HG03460 (cell line): ENCODE measurements at regions not wholly inside any gene's neighbourhood (a gene's known extent, or its start where the extent isn't known, plus 50 kb on each side); places are given as distances from the start of the nearest gene placed in this dataset.
"Not testable (repeated sequence)": the region's sequence is repeated elsewhere in the genome, so short reads cannot be mapped to it uniquely, and the experiment has no call there.

Source experiments
- ATAC-seq: cut with Tn5 transposase; IDR thresholded peaks from one replicate; pipeline ENCODE4 v1.9.1; 2021; ENCODE audit not compliant: unreplicated experiment

DNA sequence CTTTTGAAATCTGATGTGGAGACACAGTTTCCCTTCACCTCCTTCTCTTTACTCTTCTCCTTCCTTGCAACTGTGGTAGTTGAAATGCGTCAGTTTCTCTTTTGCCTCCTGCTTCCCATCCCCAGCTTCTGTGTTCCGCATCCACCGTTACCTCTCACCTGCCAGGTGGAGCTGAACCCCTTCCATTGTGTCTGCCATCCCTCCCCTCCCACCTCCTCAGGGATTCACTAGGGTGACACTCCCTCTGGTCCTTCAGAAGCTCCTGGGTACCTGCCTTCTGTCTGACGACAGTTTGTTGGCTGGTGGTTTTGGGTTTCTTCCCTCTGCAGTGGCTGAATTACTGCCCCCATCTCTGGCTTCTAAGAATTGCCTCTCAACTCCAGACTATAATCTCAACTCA, 132.1 kb downstream of the SLC24A2 start:
- ATAC-seq, result no peak

DNA sequence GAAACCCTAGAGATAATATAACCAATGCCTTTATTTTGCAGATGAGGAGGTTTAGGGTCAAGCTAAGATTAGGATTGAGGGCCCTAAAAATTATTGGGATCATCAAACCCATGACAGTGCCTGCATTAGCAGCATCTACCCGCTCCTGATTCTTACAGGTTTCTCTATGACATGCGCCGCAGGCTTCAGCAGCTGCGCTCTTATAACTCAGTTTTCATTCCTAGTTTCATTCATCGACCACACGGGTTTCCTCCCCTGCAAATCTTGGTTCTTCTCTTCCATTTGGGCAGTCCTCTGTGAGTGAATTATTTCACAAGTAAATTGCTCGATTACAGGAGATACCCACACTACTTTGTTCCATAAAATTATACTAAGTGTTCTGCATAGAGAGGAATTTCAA, 137.2 kb downstream of the SLC24A2 start:
- ATAC-seq, result no peak

DNA sequence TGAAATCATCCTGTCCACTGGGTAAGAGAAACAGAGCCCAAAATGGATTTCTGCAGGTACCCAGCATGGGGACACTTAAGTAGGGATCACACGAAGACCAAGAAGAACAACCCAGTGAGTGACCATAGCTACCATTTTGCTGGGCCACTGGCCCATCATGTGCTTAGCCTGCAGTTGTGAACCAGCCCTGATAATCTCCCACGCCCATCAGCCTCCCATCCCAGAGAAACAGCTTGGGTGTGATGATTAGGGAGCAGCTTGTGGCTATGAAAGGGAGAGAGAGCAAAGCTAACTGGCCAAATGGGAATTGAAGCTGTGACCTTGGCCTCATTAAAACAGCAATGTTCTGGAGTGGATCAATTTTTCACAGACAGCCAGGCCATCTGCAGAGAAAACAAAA, 138.5 kb downstream of the SLC24A2 start:
- no peak for ATAC-seq

DNA sequence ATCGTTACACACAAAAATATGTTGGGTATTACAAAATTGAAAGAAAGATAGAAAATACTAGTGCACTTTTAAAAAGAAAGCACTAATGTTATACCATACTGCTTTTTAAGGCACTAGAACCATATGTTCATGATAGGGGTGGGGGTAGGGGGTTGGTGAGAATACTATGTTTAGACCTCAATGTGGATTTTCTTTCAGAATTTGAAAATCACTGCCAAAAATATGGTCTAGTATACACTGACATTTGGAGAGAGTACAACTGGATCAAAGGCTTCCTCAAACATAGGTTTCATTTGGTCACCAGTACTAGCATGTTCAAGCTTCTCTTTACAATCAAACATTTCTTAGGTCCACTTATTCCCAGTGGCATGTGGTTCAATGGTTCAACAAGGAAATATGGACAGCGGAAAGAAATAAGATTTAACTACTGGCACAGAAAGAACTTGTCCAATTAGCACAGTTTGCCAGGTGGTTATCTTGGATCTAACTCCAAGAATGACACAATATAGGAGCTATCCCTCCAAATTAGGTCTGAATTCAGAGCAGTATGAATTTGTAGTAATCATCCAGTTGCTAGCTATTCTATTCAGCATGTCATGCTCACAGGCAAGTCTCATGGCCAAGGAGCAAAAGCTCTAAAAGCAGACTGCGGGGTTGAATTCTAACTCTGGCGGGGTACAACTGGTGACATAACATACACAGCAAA, 139.3 kb downstream of the SLC24A2 start:
- no peak for ATAC-seq

DNA sequence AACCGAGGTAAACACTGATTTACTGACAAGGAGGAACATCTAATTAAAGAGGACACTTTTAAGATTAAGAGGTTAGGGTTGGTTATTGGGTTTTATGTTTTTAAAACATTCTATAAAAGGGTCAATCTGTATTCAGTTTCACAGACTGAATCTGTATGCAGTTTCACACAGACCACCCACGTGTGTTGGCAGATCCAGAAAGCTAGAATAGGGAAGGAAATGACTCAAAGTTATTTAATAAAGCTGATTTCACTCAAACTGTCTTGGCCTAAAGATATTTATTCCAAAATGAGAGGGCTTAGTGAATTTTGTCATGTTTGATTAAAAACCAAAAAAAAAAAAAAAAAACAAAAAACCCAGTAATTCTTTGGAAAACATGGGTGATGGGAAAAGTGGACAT, 140.2 kb downstream of the SLC24A2 start:
- no peak for ATAC-seq

DNA sequence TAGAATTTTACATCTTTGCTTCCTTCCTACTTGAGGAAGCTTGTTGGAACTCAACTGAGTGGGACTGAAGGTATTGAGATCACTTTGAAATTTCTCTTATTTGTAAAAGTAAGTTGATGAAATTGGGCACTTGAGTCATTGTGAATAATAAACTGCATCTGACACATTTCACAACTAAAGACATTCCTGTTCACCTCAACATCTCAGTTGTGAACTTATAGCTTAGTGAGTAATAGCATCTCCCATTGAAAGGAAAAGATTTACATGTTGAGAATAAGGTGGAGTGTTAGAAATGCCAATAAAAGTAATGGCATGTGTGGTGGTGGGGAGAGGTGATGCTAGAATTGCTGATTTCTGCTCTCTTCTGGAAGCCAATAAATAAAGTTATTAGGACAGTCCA, 145.0 kb downstream of the SLC24A2 start:
- no peak for ATAC-seq

DNA sequence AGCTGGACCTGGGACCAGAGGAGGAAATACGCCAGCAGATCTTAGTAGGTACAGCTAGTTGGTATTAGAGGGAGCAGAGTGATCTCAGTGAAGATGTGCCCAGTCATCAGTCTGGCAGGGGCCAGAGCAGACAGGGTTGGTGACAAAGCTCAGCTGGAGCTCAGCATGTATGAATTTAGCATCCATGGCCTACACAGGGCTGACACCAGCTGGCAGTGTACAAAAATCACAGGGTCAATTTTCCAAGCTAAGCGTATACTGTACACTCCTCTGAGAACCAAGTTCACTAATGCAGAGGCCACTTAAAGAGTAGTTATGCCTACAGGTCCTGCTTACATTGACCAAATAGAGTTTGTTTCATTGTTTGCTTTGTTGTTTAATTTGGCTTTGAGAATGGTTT, 146.6 kb downstream of the SLC24A2 start:
- ATAC-seq, result no peak

DNA sequence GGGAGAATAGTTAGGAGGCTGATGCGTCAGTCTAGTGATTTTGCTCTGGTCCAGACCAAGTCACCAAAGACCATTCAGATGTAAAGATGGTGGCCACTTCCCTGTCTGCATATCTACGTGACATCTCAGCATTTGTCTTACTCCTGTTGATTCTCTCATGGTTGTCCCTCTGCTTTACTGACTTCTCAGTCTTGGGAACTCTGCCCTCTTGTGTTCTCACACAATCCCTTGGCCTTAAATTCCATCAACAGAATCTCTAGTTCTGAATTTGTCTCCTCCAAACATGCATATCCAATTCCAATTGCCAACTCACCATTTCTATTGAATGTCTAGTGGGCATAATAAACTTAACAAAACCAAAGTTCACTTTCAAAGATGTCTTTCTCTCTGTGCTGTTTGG, 147.8 kb downstream of the SLC24A2 start:
- ATAC-seq, result no peak

DNA sequence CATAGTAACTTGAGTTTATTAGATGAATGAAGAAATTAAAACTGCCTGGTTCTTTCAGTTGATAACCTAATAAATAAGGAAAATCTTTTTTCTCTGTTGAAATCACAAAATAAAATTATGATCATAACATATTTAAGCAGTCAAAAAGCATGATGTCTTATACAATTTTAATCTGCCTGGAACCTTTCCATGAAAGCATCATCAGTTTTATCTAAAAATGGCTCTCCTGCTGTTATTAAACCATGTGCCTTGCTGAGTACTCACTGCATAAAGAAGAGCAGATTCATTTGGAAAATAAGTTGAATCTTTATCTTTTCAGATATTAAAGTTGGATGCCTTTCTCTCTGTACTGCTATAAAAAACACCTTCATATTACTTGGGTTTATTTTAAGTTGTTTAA, 148.8 kb downstream of the SLC24A2 start:
- ATAC-seq, result no peak

DNA sequence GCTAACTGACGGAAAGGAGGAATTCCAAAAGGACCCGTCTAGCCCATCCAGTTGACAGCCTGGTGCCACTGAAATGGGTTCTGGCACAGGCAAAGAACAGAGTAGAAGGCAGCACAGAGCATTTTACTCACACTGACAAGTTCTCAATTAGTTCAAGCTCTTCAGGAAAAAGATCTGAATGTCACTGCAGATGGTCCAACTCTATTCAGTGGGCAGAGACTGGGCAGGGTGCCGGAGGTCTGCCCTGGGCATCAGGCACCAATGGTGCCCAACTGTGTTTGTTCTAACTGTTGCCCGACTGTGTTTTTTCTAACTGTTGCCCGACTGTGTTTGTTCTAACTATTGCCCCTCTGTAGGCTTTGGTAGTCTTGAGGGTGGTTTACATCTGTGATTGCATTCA, 151.8 kb downstream of the SLC24A2 start:
- ATAC-seq, result no peak

DNA sequence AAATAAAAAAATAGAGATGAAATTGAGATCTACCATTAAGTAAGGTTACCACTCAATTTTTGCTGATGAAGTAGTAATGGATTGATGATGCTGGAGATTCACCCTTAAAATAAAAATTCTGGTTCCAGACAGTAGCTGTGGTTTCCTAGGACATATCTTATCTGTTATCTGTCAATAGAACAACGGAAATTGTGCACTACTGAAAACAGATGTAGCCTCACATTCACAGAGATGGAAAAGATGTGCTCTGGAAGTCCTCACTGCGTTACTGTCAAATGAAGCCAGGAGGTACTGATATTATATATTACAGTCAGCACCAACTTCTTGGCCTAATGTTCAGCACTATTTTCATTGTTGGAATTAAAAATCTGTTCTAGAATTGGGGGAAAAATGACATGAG, 154.0 kb downstream of the SLC24A2 start:
- ATAC-seq, result no peak

DNA sequence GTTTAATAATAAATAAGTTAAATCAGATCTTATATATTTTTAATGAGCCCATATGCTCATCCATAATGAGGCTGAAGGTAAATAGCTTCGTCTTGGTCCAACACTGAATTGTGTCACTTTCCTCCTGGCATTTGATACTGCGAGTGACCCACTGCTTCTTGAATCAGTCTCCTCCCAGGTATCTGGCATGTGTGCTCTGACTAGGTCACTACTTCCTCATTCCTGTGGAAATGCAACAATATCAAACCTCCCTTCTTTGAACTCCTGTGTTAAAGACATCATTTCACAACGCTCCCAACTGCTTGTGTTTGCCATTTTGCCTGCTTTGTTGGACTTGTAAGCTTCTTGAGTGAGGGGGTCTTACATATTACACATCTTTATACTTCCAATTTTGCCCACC, 157.7 kb downstream of the SLC24A2 start:
- no peak for ATAC-seq

DNA sequence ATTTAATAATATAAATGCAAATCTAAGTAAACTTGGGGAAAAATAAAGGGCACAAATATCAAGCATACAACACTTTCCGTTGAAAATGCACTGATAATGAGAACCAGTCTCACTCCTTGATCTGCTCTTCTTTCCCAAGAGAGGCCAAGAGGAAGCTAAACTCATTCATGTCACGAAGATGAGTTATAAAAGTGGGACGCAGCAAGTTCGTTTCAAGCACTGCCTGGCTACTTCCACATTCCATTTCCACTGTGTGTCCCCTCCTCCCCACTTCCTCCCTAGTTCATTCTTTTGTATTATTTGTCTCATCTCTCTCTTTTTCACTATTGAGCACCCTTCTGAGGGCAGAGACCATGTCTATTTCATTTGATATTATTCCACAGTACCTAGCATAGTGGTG, 158.1 kb downstream of the SLC24A2 start:
- ATAC-seq, result no peak

DNA sequence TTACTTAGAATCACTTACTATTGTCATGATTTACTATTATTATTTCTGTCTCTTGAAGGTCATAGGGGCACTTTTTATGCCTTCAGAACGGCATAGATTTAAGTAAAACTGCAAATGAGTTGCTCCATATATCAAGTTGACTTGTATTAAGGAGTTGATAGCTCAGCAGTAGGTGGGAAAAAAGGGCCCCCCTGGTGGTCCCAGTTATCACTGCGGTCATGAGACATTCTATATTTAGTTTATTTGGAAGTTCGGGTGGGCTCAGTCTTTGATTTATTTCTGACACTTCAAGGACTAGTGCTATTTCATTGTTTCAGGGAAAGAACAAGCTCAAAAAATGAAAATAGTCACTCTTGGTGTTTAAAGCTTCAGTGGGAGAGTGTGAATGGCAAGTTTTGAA, 159.3 kb downstream of the SLC24A2 start:
- no peak for ATAC-seq

DNA sequence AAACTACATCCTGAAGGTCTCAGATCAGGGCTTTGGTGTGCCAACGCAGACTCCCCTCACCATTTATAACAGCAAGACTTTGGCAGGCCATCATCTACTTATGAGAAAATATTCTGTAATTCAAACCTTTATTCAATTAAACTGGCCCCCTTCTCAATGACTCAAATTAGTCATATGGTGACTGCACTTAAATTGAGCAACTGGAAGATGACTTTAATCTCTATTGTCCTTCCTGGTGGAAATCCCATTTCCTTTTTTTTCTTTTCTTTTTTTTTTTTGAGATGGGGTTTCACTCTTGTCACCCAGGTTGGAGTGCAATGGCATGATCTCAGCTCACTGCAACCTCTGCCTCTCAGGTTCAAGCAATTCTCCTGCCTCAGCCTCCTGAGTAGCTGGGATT, 163.4 kb downstream of the SLC24A2 start:
- ATAC-seq, result not testable (repeated sequence)

DNA sequence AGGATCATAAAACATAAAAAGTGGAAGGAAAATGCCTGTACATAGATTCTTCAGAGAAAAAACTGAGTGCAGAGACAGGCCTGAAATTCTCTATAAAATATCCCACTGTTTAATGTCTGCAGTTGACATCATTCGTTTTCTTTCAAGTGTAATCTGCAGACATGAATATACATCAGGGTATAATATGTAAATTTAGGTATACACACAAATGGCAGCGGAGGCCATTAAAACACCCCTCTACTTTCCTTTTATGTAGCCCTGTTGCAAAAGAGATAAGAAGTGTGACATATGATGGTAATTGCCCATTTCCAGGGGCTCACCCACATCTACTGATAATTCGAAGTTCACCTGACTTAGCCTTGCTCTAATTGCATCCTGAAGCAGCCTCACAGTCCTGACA, 164.3 kb downstream of the SLC24A2 start:
- no peak for ATAC-seq

DNA sequence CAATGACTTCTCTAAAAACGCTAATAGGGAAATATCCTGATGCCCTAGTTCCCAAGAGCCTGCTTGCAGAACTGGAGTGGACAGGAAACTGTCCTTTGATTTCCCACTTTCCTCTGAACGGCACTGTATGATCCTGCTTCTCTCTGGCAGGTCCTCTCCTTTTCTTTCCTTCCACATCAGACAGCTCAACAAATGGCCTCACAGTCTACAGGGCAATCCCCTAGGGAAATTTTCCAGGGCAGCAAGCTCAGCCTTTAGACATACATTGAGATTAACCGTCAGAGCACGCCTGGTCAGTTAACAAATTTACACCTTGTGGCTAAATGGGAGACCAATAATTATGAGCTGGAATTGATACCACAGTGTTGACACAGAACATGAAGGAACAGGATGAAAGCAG, 164.9 kb downstream of the SLC24A2 start:
- ATAC-seq, result no peak

DNA sequence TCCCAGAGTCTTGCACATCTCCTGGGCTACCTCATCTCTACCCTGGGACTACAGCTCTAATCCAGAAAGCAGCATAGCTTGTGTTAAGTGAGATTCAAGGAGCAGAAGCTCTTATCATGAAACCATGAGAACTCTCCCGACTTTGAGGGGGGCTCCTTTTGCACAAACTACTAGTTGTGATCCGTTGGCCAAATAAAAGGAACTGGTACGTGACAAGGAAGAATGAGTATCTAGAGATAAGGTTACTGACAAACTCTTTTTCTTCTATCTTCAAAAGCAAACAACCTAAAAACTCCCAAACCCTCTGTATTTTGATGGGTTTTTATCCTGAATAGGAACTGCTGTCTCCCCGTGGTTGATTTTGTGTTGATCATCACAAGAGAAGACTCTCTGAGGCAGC, 168.5 kb downstream of the SLC24A2 start:
- no peak for ATAC-seq

DNA sequence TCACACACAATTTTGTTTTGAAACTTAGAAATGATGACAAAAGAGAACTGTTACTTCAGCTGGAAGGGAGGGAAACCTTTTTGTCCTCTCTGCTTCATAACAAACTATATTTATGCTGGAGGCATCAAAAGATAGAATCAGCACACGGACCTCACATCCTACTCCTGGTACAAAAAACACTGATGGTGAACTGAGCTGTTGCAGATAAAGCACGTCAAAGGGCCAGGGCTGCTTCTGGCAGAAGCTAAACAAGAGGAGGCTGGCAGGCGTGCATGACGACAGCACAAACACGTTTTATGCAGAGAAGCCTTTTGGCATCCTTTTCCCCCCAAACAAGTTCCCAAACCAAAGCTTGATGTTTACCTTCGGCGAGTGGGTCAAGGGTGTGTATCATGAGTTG, 169.6 kb downstream of the SLC24A2 start:
- no peak for ATAC-seq

DNA sequence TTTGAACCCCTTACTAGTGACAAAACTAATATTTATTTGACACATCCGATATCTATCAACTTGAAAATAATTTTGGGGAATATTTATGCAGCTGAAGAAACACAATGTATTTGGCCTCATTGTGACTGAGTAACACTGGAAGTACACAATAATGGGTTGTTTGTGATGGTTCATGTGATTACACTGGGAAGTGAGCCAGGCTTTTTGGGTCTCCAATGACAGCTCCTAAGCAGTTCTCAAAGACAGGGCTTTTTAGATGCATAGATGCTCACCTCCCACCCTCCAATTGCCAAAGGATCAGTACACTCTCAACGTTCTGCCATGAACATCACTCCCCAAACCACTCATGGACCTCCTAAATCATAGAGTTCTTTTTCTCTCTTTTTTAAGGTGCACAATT, 170.0 kb downstream of the SLC24A2 start:
- ATAC-seq, result no peak

DNA sequence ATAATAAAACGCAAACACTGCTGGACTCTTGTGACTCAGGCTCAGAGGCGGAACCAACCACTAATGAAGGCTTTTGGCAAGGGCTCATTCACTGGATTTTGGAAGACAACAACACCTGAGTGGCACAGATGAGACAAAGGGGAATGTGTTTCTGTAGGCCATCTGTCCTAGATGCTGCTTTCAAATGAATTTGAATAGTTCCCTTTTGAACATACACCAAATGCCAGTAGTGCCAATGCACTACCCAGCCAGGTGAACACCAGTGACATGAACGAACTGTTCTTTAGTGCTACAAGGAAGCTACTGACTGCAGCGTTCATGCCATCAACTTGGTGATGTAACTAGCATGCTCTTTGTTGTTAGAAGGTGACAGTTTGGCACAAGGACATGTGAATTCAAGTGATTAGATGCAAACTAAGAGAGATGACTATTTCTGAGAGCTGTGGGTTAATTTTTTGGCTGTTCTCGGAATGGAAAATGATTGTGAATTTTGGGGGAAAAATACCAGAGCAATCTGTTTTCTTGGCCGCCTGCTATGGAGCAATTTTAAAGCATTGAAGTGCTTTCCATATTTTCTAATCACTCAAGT, 173.7 kb downstream of the SLC24A2 start:
- ATAC-seq, result no peak

DNA sequence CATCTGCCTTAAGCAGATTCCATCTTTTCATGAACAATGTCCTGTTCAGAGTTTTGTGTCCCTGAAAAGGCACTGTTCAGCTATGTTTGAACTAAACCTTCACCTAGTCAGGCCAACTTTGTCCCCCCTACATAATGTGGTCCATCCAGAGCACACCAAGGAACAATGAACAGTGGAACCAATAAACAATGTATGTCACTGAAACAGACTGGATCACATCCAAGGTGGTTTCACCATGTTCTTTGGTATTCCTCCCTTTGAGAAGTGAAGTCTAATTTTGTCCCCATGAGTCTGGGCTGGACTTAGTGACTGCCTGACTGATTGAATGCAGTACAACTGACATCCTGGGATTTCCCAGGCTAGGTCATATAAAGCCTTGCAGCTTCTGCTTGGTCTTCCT, 174.5 kb downstream of the SLC24A2 start:
- no peak for ATAC-seq

DNA sequence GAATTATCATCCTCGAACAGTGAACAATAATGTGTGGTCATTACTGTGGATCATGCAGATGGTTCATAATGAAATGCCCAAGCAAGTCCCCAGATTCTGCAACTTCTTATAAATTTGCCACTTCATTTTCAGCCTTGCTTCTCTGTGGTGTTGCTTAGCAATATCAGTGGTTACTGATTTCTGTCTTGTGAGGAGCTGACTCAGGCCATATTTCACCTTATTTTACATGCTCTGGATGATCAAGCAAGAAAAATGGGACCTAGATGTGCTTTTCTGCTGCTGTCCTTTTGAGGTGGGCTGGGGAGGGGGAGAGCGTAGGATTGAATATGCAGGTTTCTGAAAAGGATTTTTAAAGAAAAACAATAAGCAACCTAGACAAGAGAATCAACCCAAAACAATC, 188.3 kb downstream of the SLC24A2 start:
- no peak for ATAC-seq
